GM06990 (cell line): ENCODE measurements at regions not wholly inside any gene's neighbourhood (a gene's known extent, or its start where the extent isn't known, plus 50 kb on each side); places are given as distances from the start of the nearest gene placed in this dataset.
"Not testable (repeated sequence)": the region's sequence is repeated elsewhere in the genome, so short reads cannot be mapped to it uniquely, and the experiment has no call there.

Experiments used
- DNase-seq: peaks from one replicate; pipeline ENCODE4 v3.0.0-alpha.2; 2011; ENCODE audit not compliant: insufficient read length; ENCODE audit errors: extremely low read depth
- H3K27me3 ChIP-seq: replicated peaks from 2 replicates; pipeline ENCODE4 v1.6.0; 2011; ENCODE audit warnings: low read length; ENCODE audit not compliant: control insufficient read depth, insufficient read depth
- H3K36me3 ChIP-seq: 2 replicates; pipeline ENCODE4 v1.5.1; 2011; ENCODE audit warnings: low read length; ENCODE audit not compliant: control insufficient read depth, insufficient read depth
- H3K4me3 ChIP-seq: replicated peaks from 2 replicates; pipeline ENCODE4 v1.5.1; 2011; ENCODE audit warnings: low read depth, mild to moderate bottlenecking, control low read depth, low read length
- TF ChIP-seq, protein P1 (sequence below): IDR thresholded peaks from 2 replicates; pipeline ENCODE4 v1.5.1; 2011; ENCODE audit warnings: low read length, control low read depth, mild to moderate bottlenecking, inconsistent platforms; ENCODE audit not compliant: insufficient read depth, poor library complexity, severe bottlenecking

DNA sequence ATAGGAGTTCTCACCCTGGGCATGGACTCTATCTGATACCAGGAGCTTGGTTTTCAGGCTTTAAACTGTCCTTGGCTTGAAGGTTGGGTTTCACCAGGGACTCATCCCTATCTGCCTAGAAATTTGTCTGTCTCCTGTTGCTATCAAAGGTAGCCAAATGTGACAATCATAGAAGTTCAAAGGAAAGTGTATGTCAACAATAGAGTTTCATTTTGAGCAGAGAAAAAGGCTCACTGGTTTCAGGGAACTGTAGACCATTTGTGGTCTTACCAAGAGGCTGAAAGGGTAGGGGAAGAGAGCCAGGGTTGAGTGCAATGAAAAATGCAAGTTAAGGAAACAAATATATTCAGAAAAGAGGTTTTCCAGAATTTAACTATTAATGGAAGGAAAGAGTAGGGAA, 966.8 kb upstream of the CITED2 start:
- no peak overlapping the region for H3K4me3 ChIP-seq
- no peak for DNase-seq
- no peaks in the 10 kb centered on the region for H3K36me3 ChIP-seq
- H3K27me3 ChIP-seq = no peaks in the 10 kb centered on the region
- TF ChIP-seq, protein P1, sequence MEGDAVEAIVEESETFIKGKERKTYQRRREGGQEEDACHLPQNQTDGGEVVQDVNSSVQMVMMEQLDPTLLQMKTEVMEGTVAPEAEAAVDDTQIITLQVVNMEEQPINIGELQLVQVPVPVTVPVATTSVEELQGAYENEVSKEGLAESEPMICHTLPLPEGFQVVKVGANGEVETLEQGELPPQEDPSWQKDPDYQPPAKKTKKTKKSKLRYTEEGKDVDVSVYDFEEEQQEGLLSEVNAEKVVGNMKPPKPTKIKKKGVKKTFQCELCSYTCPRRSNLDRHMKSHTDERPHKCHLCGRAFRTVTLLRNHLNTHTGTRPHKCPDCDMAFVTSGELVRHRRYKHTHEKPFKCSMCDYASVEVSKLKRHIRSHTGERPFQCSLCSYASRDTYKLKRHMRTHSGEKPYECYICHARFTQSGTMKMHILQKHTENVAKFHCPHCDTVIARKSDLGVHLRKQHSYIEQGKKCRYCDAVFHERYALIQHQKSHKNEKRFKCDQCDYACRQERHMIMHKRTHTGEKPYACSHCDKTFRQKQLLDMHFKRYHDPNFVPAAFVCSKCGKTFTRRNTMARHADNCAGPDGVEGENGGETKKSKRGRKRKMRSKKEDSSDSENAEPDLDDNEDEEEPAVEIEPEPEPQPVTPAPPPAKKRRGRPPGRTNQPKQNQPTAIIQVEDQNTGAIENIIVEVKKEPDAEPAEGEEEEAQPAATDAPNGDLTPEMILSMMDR = no peak

DNA sequence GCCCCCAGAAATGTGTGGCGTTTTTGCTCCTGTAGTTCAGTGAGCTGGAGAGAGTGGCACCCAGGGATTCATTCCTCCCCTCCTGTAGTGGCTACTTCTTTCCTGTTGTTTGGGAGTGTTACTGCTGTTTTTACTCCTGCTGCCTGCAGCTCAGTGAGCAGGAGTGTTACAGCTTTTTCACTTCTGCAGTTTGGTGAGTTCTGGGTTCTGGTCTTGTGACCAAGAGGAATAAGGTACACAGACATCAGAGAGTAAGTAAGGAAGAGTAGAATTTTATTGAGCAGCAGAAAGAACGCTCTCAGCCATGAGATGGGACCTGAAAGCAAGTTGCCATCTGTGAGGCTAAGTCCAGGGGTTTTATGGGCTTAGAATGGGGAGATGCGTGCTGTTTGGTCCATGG, 966.3 kb upstream of the CITED2 start:
- no peaks in the 10 kb centered on the region for H3K36me3 ChIP-seq
- TF ChIP-seq, protein P1 = no peak
- H3K4me3 ChIP-seq = no peak overlapping the region
- H3K27me3 ChIP-seq = no peaks in the 10 kb centered on the region
- no peak for DNase-seq

DNA sequence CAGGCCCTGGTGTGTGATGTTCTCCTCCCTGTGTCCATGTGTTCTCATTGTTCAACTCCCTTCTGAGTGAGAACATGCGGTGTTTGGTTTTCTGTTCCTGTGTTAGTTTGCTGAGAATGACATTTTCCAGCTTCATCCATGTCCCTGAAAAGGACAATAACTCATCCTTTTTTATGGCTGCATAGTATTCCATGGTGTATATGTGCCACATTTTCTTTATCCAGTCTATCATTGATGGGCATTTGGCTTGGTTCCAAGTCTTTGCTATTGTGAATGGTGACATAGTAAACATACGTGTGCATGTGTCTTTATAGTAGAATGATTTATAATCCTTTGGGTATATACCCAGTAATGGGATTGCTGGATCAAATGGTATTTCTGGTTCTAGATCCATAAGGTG, 964.6 kb upstream of the CITED2 start:
- H3K27me3 ChIP-seq, DNase-seq, H3K4me3 ChIP-seq, H3K36me3 ChIP-seq: not testable (repeated sequence)

DNA sequence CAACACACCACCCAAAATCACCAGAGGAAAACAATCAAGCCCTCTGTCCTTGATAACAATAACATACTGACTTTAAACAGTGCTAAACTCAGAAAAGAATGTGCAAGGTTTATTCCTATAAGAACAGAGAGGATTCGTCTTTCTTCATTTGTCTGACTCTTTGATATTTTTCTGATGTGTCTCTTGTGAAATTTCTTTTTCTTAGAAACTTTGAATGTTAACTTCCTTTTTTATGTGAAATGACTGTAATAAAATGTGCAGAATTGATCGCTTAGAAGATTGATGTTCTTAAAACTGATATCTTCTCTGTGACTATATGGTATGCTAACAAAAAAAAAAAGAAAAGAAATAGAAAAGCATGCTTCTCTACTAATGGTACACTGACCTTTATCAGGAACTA, 947.4 kb upstream of the CITED2 start:
- DNase-seq = no peak
- Histone ChIP-seq H3K4me3 (no peak overlapping the region), H3K27me3 (no peaks in the 10 kb centered on the region), H3K36me3 (no peaks in the 10 kb centered on the region)
- TF ChIP-seq, protein P1 = no peak

DNA sequence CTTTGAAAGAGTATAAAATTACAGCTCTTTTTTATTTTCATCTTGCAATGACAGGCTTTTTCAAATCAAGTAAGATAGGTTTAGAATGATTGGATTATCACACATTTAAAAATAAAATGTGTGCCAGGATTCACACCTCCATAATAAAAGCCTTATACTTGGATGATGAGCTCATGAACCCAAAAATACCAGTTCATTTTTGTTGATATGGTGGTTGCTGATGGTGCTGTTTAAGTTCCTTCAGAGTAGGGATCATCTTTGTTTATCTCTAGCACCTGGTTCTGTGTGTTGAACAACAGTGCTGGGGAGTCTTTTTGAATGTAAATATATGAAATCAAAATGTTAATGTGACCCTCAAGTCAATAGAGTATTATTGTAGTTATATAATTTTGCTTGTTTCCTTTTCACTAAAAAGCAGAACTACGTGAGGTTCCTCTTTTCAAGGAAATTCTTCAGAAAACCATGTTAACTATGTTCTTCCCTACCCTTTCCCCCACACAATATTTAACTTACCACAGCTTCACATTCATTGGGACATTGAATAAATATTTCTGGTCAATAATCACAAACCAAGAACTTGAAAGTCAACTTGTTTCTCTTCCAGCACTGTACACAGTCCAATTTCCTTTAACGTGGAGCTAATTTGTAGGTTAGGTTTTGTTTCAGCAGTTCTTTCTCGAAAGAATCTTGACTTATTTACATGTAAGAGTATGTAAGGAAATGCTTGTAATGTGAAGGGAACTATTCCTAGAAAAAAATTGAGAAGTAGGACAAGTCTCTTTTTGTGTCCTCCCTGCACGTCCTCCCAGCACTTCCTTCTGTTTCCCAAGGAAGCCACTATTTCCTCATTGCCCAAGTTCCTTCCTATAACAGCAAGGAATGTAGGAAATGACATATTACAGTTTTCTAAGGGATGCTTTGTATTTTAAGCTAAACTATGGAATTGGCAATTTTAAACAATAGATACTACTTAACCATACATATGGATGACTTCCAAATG, 945.9 kb upstream of the CITED2 start:
- Histone ChIP-seq H3K36me3 (no peaks in the 10 kb centered on the region), H3K4me3 (no peak overlapping the region), H3K27me3 (no peaks in the 10 kb centered on the region)
- TF ChIP-seq, protein P1 = no peak
- peak; percentile 4 for DNase-seq

DNA sequence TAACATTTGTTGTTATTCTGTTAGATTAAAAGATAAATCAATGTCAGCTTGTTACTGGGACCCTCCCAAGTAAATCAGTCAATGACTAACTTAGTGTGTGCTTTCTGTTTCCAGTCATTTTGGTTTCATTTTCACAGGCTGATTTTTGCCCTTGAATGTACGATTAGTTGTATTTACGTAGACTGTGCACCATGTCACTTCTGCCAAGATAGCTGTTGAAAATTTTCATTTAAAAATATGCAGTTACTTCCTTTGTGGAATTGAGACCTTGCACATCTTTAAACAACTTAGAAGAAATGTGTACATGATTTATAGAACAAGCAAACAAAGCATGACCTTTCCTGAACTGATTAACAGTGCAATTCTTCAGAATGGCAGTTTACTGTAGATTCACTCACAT, 944.8 kb upstream of the CITED2 start:
- no peaks in the 10 kb centered on the region for H3K27me3 ChIP-seq
- peak; percentile 13 for DNase-seq
- H3K4me3 ChIP-seq = no peak overlapping the region
- no peaks in the 10 kb centered on the region for H3K36me3 ChIP-seq
- TF ChIP-seq, protein P1 = no peak
